GM23248 (cell line): ENCODE measurements at regions not wholly inside any gene's neighbourhood (a gene's known extent, or its start where the extent isn't known, plus 50 kb on each side); places are given as distances from the start of the nearest gene placed in this dataset.

Experiments
- EZH2 ChIP-seq: fragments of 200-600 bp; sonication (generic); IDR thresholded peaks from 2 replicates; pipeline ENCODE4 v1.6.1; 2018; ENCODE audit warnings: antibody characterized with exemption, mild to moderate bottlenecking; ENCODE audit not compliant: insufficient read depth, poor library complexity, severe bottlenecking
- EZH2phosphoT487 ChIP-seq: fragments of 200-600 bp; sonication (generic); IDR thresholded peaks from 2 replicates; pipeline ENCODE4 v1.6.1; 2018; ENCODE audit warnings: antibody characterized with exemption, moderate library complexity, mild to moderate bottlenecking, low read depth; ENCODE audit not compliant: insufficient read depth

DNA sequence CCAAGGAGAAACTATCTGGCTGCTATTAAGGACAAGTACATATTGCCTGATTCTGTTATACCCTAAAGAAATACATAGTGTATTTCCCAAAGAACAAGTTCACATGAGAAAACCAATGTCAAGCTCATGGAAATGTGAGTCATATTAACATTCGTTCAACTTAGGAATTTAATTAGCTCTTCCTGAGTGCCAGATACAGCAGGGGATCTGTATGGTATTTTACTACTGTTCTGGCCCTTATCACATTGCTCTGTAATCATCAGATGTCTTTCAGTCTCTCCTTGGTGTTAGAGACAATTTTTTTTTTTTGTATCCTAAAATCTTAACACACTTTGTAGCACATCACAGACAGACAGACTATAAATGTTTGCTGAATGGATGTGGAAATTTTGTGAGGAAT, 395.0 kb upstream of the CRIM1 start:
- TF ChIP-seq EZH2: no peak
- no peak for TF ChIP-seq EZH2phosphoT487
